Trophoblast cell (in vitro differentiated cells and primary cell): ENCODE measurements at regions not wholly inside any gene's neighbourhood (a gene's known extent, or its start where the extent isn't known, plus 50 kb on each side); places are given as distances from the start of the nearest gene placed in this dataset.

Source experiments
- DNase-seq, 2 donors: peaks; one replicate each; pipeline ENCODE4 v3.0.0-alpha.2; 2016
- H2AFZ ChIP-seq: 2 replicates; pipeline ENCODE4 v1.6.1; 2013; ENCODE audit warnings: low read length, moderate library complexity, mild to moderate bottlenecking; ENCODE audit not compliant: insufficient read depth, poor library complexity
- H2AK5ac ChIP-seq: 2 replicates; pipeline ENCODE4 v1.6.1; 2013; ENCODE audit warnings: mild to moderate bottlenecking, low read length
- H2BK120ac ChIP-seq: 2 replicates; pipeline ENCODE4 v1.6.1; 2013; ENCODE audit warnings: low read length, mild to moderate bottlenecking, moderate library complexity; ENCODE audit not compliant: insufficient read depth, poor library complexity
- H2BK12ac ChIP-seq: 2 replicates; pipeline ENCODE4 v1.6.1; 2013; ENCODE audit warnings: mild to moderate bottlenecking, low read length, moderate library complexity
- H2BK5ac ChIP-seq: 2 replicates; pipeline ENCODE4 v1.6.1; 2013; ENCODE audit warnings: low read length, low read depth, moderate library complexity, mild to moderate bottlenecking; ENCODE audit not compliant: poor library complexity
- H3K14ac ChIP-seq: 2 replicates; pipeline ENCODE4 v1.6.1; 2013; ENCODE audit warnings: mild to moderate bottlenecking, low read length
- H3K18ac ChIP-seq: 2 replicates; pipeline ENCODE4 v1.6.1; 2013; ENCODE audit warnings: mild to moderate bottlenecking, low read length
- H3K23ac ChIP-seq: 2 replicates; pipeline ENCODE4 v1.6.1; 2013; ENCODE audit warnings: low read length
- H3K27ac ChIP-seq: 2 replicates; pipeline ENCODE4 v1.5.1; 2013; ENCODE audit warnings: low read depth, mild to moderate bottlenecking, inconsistent platforms, low read length, moderate library complexity
- H3K27me3 ChIP-seq: 2 replicates; pipeline ENCODE4 v1.6.1; 2013; ENCODE audit warnings: inconsistent platforms, mild to moderate bottlenecking, low read length, moderate library complexity; ENCODE audit not compliant: insufficient read depth
- H3K36me3 ChIP-seq, 2 experiments: 1 replicate in 1 of 2; 2 replicates in 1 of 2; pipeline ENCODE4 v1.6.1; 2013; ENCODE audit warnings: low read length in 2 of 2, mild to moderate bottlenecking in 2 of 2, moderate library complexity in 1 of 2; ENCODE audit not compliant: insufficient read depth in 2 of 2, control insufficient read depth in 1 of 2
- H3K4ac ChIP-seq: 2 replicates; pipeline ENCODE4 v1.6.1; 2013; ENCODE audit warnings: low read depth, mild to moderate bottlenecking, low read length, moderate library complexity
- H3K4me1 ChIP-seq, 2 experiments: 1 replicate in 1 of 2; 2 replicates in 1 of 2; pipeline ENCODE4 v1.6.1; 2013; ENCODE audit warnings: low read length in 2 of 2, mild to moderate bottlenecking in 2 of 2, moderate library complexity in 1 of 2; ENCODE audit not compliant: insufficient read depth in 2 of 2, control insufficient read depth in 1 of 2
- H3K4me2 ChIP-seq: 2 replicates; pipeline ENCODE4 v1.6.1; 2013; ENCODE audit warnings: inconsistent platforms, mild to moderate bottlenecking, low read length, moderate library complexity
- H3K4me3 ChIP-seq: 2 replicates; pipeline ENCODE4 v1.5.1; 2013; ENCODE audit warnings: mild to moderate bottlenecking, low read depth, low read length, inconsistent platforms
- H3K79me1 ChIP-seq: one replicate; pipeline ENCODE4 v1.6.1; 2013; ENCODE audit warnings: low read length
- H3K79me2 ChIP-seq: 2 replicates; pipeline ENCODE4 v1.6.1; 2013; ENCODE audit warnings: low read length, mild to moderate bottlenecking; ENCODE audit not compliant: control insufficient read depth, insufficient read depth, poor library complexity
- H3K9ac ChIP-seq: 2 replicates; pipeline ENCODE4 v1.6.1; 2013; ENCODE audit warnings: mild to moderate bottlenecking, low read length
- H3K9me3 ChIP-seq: 2 replicates; pipeline ENCODE4 v1.6.1; 2013; ENCODE audit warnings: low read depth, mild to moderate bottlenecking, control low read depth, inconsistent platforms, low read length; ENCODE audit not compliant: insufficient read depth
- H4K12ac ChIP-seq: 2 replicates; pipeline ENCODE4 v1.6.1; 2013; ENCODE audit warnings: low read depth, mild to moderate bottlenecking, low read length, moderate library complexity
- H4K8ac ChIP-seq: 2 replicates; pipeline ENCODE4 v1.6.1; 2013; ENCODE audit warnings: low read depth, mild to moderate bottlenecking, low read length, moderate library complexity
- H4K91ac ChIP-seq: one replicate; pipeline ENCODE4 v1.6.1; 2013; ENCODE audit warnings: low read depth, mild to moderate bottlenecking, low read length, moderate library complexity
- WGBS: extraction: QIAGEN DNeasy Blood & Tissue Kit; methylation state at CpG from one replicate; pipeline ENCODE4 v1.1.7; 2013; ENCODE audit warnings: missing lambda C conversion rate; ENCODE audit not compliant: insufficient read length, insufficient coverage; ENCODE audit errors: extremely low coverage; 5-methylcytosine and 5-hydroxymethylcytosine counted together

- Histone ChIP-seq H4K12ac (no peak overlapping the region), H2AFZ (no peak overlapping the region), H3K27ac (no peak overlapping the region), H3K79me2 (no peaks in the 10 kb centered on the region), H2BK5ac (no peak overlapping the region), H3K4ac (no peak overlapping the region), H3K4me2 (no peak overlapping the region), H3K14ac (no peak overlapping the region), H3K79me1 (peaks cover 18% of the 10 kb centered on the region), H3K27me3 (no peaks in the 10 kb centered on the region), H3K4me3 (no peak overlapping the region), H4K8ac (no peak overlapping the region), H2BK120ac (no peak overlapping the region), H3K9ac (no peak overlapping the region), H2BK12ac (no peak overlapping the region), H3K18ac (no peak overlapping the region), H3K4me1 (peaks cover 14 to 22% of the 10 kb centered on the region in 2 experiments), H4K91ac (peak overlapping the region; percentile 3), H2AK5ac (no peak overlapping the region), H3K9me3 (peaks cover 9% of the 10 kb centered on the region), H3K36me3 (no peaks in the 10 kb centered on the region), H3K23ac (no peak overlapping the region)
- WGBS = no CpG with 5 or more reads among the region's 21 CpGs
- DNase-seq = no peak
Measured at GRCh38 chr14:101360054-101360911, 201.0 kb upstream of the DIO3 start.

GRCh38 chr14:101361044-101361443, 200.3 kb upstream of the DIO3 start:
- Histone ChIP-seq H3K14ac (no peak overlapping the region), H2BK5ac (no peak overlapping the region), H3K23ac (no peak overlapping the region), H3K4me1 (peaks cover 15 to 28% of the 10 kb centered on the region in 2 experiments), H3K27ac (no peak overlapping the region), H3K9ac (no peak overlapping the region), H4K8ac (no peak overlapping the region), H2BK12ac (no peak overlapping the region), H2AFZ (no peak overlapping the region), H4K91ac (no peak overlapping the region), H3K9me3 (peaks cover 7% of the 10 kb centered on the region), H3K36me3 (no peaks in the 10 kb centered on the region), H3K4me2 (no peak overlapping the region), H3K27me3 (no peaks in the 10 kb centered on the region), H3K79me1 (peaks cover 18% of the 10 kb centered on the region), H2AK5ac (no peak overlapping the region), H3K4me3 (no peak overlapping the region), H3K79me2 (no peaks in the 10 kb centered on the region), H3K18ac (no peak overlapping the region), H2BK120ac (no peak overlapping the region), H4K12ac (no peak overlapping the region), H3K4ac (no peak overlapping the region)
- no CpG with 5 or more reads among the region's 16 CpGs for WGBS
- no peak for DNase-seq

GRCh38 chr14:101361451-101362433, 199.6 kb upstream of the DIO3 start:
- Histone ChIP-seq H3K4me1 (peaks cover 15 to 28% of the 10 kb centered on the region in 2 experiments), H3K14ac (no peak overlapping the region), H3K4me3 (no peak overlapping the region), H3K23ac (no peak overlapping the region), H3K4ac (no peak overlapping the region), H3K79me2 (no peaks in the 10 kb centered on the region), H3K9ac (no peak overlapping the region), H4K8ac (no peak overlapping the region), H3K27me3 (no peaks in the 10 kb centered on the region), H2AFZ (no peak overlapping the region), H3K79me1 (peaks cover 18% of the 10 kb centered on the region), H4K91ac (no peak overlapping the region), H3K27ac (no peak overlapping the region), H2BK5ac (no peak overlapping the region), H4K12ac (no peak overlapping the region), H3K36me3 (no peaks in the 10 kb centered on the region), H2BK120ac (no peak overlapping the region), H2AK5ac (peak overlapping the region; percentile 42), H2BK12ac (no peak overlapping the region), H3K4me2 (no peak overlapping the region), H3K9me3 (peaks cover 4% of the 10 kb centered on the region), H3K18ac (no peak overlapping the region)
- WGBS = no CpG with 5 or more reads among the region's 20 CpGs
- DNase-seq = no peak

- no CpG with 5 or more reads among the region's 17 CpGs for WGBS
- Histone ChIP-seq H3K4me3 (no peak overlapping the region), H4K12ac (no peak overlapping the region), H2AK5ac (no peak overlapping the region), H3K9ac (no peak overlapping the region), H2BK120ac (no peak overlapping the region), H2AFZ (no peak overlapping the region), H3K9me3 (peaks cover 4% of the 10 kb centered on the region), H3K79me1 (peaks cover 20% of the 10 kb centered on the region), H2BK12ac (no peak overlapping the region), H3K4me1 (peaks cover 15 to 28% of the 10 kb centered on the region in 2 experiments), H4K91ac (no peak overlapping the region), H3K14ac (no peak overlapping the region), H3K4ac (no peak overlapping the region), H2BK5ac (no peak overlapping the region), H3K18ac (no peak overlapping the region), H3K4me2 (no peak overlapping the region), H3K36me3 (no peaks in the 10 kb centered on the region), H4K8ac (no peak overlapping the region), H3K79me2 (no peaks in the 10 kb centered on the region), H3K23ac (no peak overlapping the region), H3K27me3 (no peaks in the 10 kb centered on the region), H3K27ac (no peak overlapping the region)
- no peak for DNase-seq
Measured at GRCh38 chr14:101362529-101363260, 198.6 kb upstream of the DIO3 start.
